GM18868 (cell line): ENCODE measurements at regions not wholly inside any gene's neighbourhood (a gene's known extent, or its start where the extent isn't known, plus 50 kb on each side); places are given as distances from the start of the nearest gene placed in this dataset.

Source experiments
- ATAC-seq: cut with Tn5 transposase; IDR thresholded peaks from one replicate; pipeline ENCODE4 v1.9.1; 2021; ENCODE audit warnings: mild to moderate bottlenecking, moderate library complexity; ENCODE audit not compliant: unreplicated experiment

GRCh38 chr15:29390051-29390450 is 120.4 kb upstream of the NSMCE3 start:
- ATAC-seq = no peak

- no peak for ATAC-seq
These were observed 116.9 kb upstream of the NSMCE3 start for GRCh38 chr15:29386523-29386922.

- ATAC-seq = no peak
These were observed 113.7 kb upstream of the NSMCE3 start for GRCh38 chr15:29383367-29383766.

- ATAC-seq = no peak
These were observed 113.2 kb upstream of the NSMCE3 start for GRCh38 chr15:29382862-29383261.

- no peak for ATAC-seq
These were observed 110.8 kb upstream of the NSMCE3 start for GRCh38 chr15:29380466-29380865.

GRCh38 chr15:29379647-29380046 is 110.0 kb upstream of the NSMCE3 start:
- no peak for ATAC-seq

GRCh38 chr15:29377161-29377560 is 107.5 kb upstream of the NSMCE3 start:
- no peak for ATAC-seq

GRCh38 chr15:29376590-29376989 is 107.0 kb upstream of the NSMCE3 start:
- ATAC-seq = no peak

GRCh38 chr15:29369261-29369660 is 99.6 kb upstream of the NSMCE3 start:
- no peak for ATAC-seq

- ATAC-seq = no peak
These were observed 94.9 kb upstream of the NSMCE3 start for GRCh38 chr15:29364426-29365078.

GRCh38 chr15:29361560-29361959 is 91.9 kb upstream of the NSMCE3 start:
- ATAC-seq = no peak

GRCh38 chr15:29360152-29360551 is 90.5 kb upstream of the NSMCE3 start:
- no peak for ATAC-seq

- ATAC-seq = no peak
These were observed 87.2 kb upstream of the NSMCE3 start for GRCh38 chr15:29356786-29357185.

- ATAC-seq = no peak
These were observed 85.9 kb upstream of the NSMCE3 start for GRCh38 chr15:29355477-29355876.

GRCh38 chr15:29352402-29352801 is 82.8 kb upstream of the NSMCE3 start:
- no peak for ATAC-seq

GRCh38 chr15:29349196-29349595 is 79.6 kb upstream of the NSMCE3 start:
- no peak for ATAC-seq

- no peak for ATAC-seq
These were observed 78.8 kb upstream of the NSMCE3 start for GRCh38 chr15:29348336-29348914.

- no peak for ATAC-seq
These were observed 77.4 kb upstream of the NSMCE3 start for GRCh38 chr15:29346998-29347397.

- ATAC-seq = no peak
These were observed 76.2 kb upstream of the NSMCE3 start for GRCh38 chr15:29345549-29346525.

- no peak for ATAC-seq
These were observed 74.9 kb upstream of the NSMCE3 start for GRCh38 chr15:29344474-29344873.

- no peak for ATAC-seq
These were observed 73.6 kb upstream of the NSMCE3 start for GRCh38 chr15:29343229-29343628.

GRCh38 chr15:29342201-29342600 is 72.6 kb upstream of the NSMCE3 start:
- ATAC-seq = no peak
